H1 (cell line): ENCODE measurements at regions not wholly inside any gene's neighbourhood (a gene's known extent, or its start where the extent isn't known, plus 50 kb on each side); places are given as distances from the start of the nearest gene placed in this dataset.
A peak's percentile ranks its signal among the peaks of the same experiment; 100 is the strongest.

Experiments
- CTCF ChIA-PET: fragments of 300-600 bp; sonication (Branson Sonifier 250); formaldehyde crosslinking; loops from one replicate; lab custom pipeline; 2021; ENCODE audit not compliant: partially characterized antibody; lab: Charles Lee
- POLR2A ChIA-PET: fragments of 300-600 bp; sonication (Branson Sonifier 250); formaldehyde crosslinking; loops from one replicate; lab custom pipeline; 2021; ENCODE audit warnings: inconsistent platforms; ENCODE audit not compliant: partially characterized antibody; lab: Charles Lee
- DNase-seq, 2 experiments: peaks; one replicate each; pipeline versions ENCODE4 v3.0.0 to v3.0.0-alpha.2; 2010 to 2022; ENCODE audit warnings: low spot score in 2 of 2, low read depth in 1 of 2, mixed read lengths in 1 of 2
- FAIRE-seq: peaks from 2 replicates; lab custom pipeline; 2011; peaks lifted over from hg19 to GRCh38; lab: Jason Lieb, UNC
- H2AFZ ChIP-seq: 2 replicates; pipeline ENCODE4 v1.8.1; 2012; ENCODE audit warnings: low read length, inconsistent platforms
- H2AK5ac ChIP-seq: 2 replicates; pipeline ENCODE4 v1.6.1; 2013; ENCODE audit warnings: low read depth, low read length
- H2BK120ac ChIP-seq: replicated peaks from 2 replicates; pipeline ENCODE3; 2013; ENCODE audit warnings: low read depth, low read length, inconsistent platforms
- H2BK12ac ChIP-seq: 2 replicates; pipeline ENCODE4 v1.6.1; 2013; ENCODE audit warnings: low read depth, low read length
- H2BK15ac ChIP-seq: 2 replicates; pipeline ENCODE4 v1.6.1; 2013; ENCODE audit warnings: low read length
- H2BK20ac ChIP-seq: 2 replicates; pipeline ENCODE4 v1.6.1; 2013; ENCODE audit warnings: low read length
- H2BK5ac ChIP-seq: 2 replicates; pipeline ENCODE4 v1.6.1; 2013; ENCODE audit warnings: low read depth, low read length
- H3K14ac ChIP-seq: 2 replicates; pipeline ENCODE4 v1.6.1; 2013; ENCODE audit warnings: inconsistent platforms; ENCODE audit not compliant: insufficient read length
- H3K18ac ChIP-seq: 2 replicates; pipeline ENCODE4 v1.6.1; 2013; ENCODE audit warnings: low read length; ENCODE audit errors: extremely low read depth
- H3K23ac ChIP-seq: 2 replicates; pipeline ENCODE4 v1.6.1; 2013; ENCODE audit warnings: inconsistent platforms; ENCODE audit not compliant: insufficient read length
- H3K23me2 ChIP-seq: 2 replicates; pipeline ENCODE4 v1.6.1; 2013; ENCODE audit warnings: low read depth, low read length
- H3K27ac ChIP-seq: 2 replicates; pipeline ENCODE4 v1.6.1; 2011; ENCODE audit warnings: low read depth, low read length, inconsistent platforms
- H3K27me3 ChIP-seq, 4 experiments: replicated peaks in 1 of 4; 1 replicate in 1 of 4; 2 replicates in 3 of 4; pipeline versions ENCODE4 v1.6.1 to v1.8.1; 2011 to 2013; ENCODE audit warnings: low read length in 3 of 4, mild to moderate bottlenecking in 3 of 4, inconsistent platforms in 2 of 4, mixed read lengths in 2 of 4, moderate library complexity in 1 of 4; ENCODE audit not compliant: control insufficient read depth in 3 of 4, insufficient read depth in 3 of 4; ENCODE audit errors: extremely low read depth in 1 of 4
- H3K36me3 ChIP-seq, 4 experiments: 2 replicates each; pipeline versions ENCODE4 v1.6.1 to v1.8.1; 2011 to 2013; ENCODE audit warnings: mild to moderate bottlenecking in 4 of 4, low read length in 3 of 4, moderate library complexity in 2 of 4, control low read depth in 1 of 4, inconsistent platforms in 1 of 4; ENCODE audit not compliant: insufficient read depth in 4 of 4, control insufficient read depth in 2 of 4
- H3K4ac ChIP-seq: replicated peaks from 2 replicates; pipeline ENCODE3; 2013; ENCODE audit warnings: low read length, low read depth, mixed read lengths, inconsistent platforms; ENCODE audit not compliant: insufficient read length
- H3K4me1 ChIP-seq, 4 experiments: replicated peaks in 1 of 4; 1 replicate in 1 of 4; 2 replicates in 3 of 4; pipeline versions ENCODE4 v1.6.1 to v1.8.1; 2011 to 2013; ENCODE audit warnings: low read length in 3 of 4, inconsistent platforms in 2 of 4, mixed read lengths in 1 of 4; ENCODE audit not compliant: insufficient read depth in 4 of 4, control insufficient read depth in 3 of 4
- H3K4me2 ChIP-seq, 2 experiments: 2 replicates each; pipeline versions ENCODE4 v1.6.1 to v1.8.1; 2011 to 2013; ENCODE audit warnings: low read depth in 2 of 2, low read length in 2 of 2, control low read depth in 1 of 2, inconsistent platforms in 1 of 2, mild to moderate bottlenecking in 1 of 2; ENCODE audit not compliant: insufficient read depth in 1 of 2
- H3K4me3 ChIP-seq, 4 experiments: fragments of 200-600, 300-600 bp in 1 of 4; sonication (generic), shearing (Covaris generic), sonication (Bioruptor Twin) in 1 of 4; 2 replicates each; pipeline versions ENCODE4 v1.5.1 to v1.8.1; 2011 to 2016; ENCODE audit warnings: low read length in 4 of 4, low read depth in 3 of 4, control low read depth in 2 of 4, inconsistent platforms in 2 of 4, mild to moderate bottlenecking in 2 of 4, mixed read lengths in 1 of 4, moderate library complexity in 1 of 4; ENCODE audit not compliant: insufficient read depth in 2 of 4; ENCODE audit errors: extremely low read depth in 1 of 4
- H3K56ac ChIP-seq: replicated peaks from 2 replicates; pipeline ENCODE3; 2013; ENCODE audit warnings: low read depth, mild to moderate bottlenecking, mixed read lengths, low read length, inconsistent platforms; ENCODE audit not compliant: insufficient read length
- H3K79me1 ChIP-seq: 2 replicates; pipeline ENCODE4 v1.6.1; 2013; ENCODE audit warnings: low read depth, low read length, control low read depth
- H3K79me2 ChIP-seq, 2 experiments: 2 replicates each; pipeline versions ENCODE4 v1.6.1 to v1.8.1; 2012 to 2013; ENCODE audit warnings: low read length in 2 of 2, mild to moderate bottlenecking in 2 of 2, inconsistent platforms in 1 of 2; ENCODE audit not compliant: insufficient read depth in 2 of 2, control insufficient read depth in 1 of 2
- H3K9ac ChIP-seq, 4 experiments: replicated peaks in 1 of 4; 1 replicate in 1 of 4; 2 replicates in 3 of 4; pipeline versions ENCODE4 v1.6.1 to v1.8.1; 2011 to 2013; ENCODE audit warnings: low read depth in 3 of 4, low read length in 3 of 4, control low read depth in 2 of 4, mild to moderate bottlenecking in 2 of 4, moderate library complexity in 2 of 4, inconsistent platforms in 1 of 4; ENCODE audit errors: extremely low read depth in 1 of 4
- H3K9me3 ChIP-seq, 2 experiments: 2 replicates each; pipeline versions ENCODE4 v1.6.1 to v1.8.1; 2012 to 2013; ENCODE audit warnings: mild to moderate bottlenecking in 2 of 2, moderate library complexity in 2 of 2, control low read depth in 1 of 2, inconsistent platforms in 1 of 2, low read depth in 1 of 2, low read length in 1 of 2, mixed read lengths in 1 of 2; ENCODE audit not compliant: insufficient read depth in 2 of 2
- H4K20me1 ChIP-seq, 2 experiments: replicated peaks in 1 of 2; 2 replicates each; pipeline versions ENCODE3 to v1.8.1; 2011 to 2013; ENCODE audit warnings: inconsistent platforms in 2 of 2, low read length in 2 of 2, mild to moderate bottlenecking in 1 of 2; ENCODE audit not compliant: insufficient read depth in 2 of 2, control insufficient read depth in 1 of 2
- H4K5ac ChIP-seq: 2 replicates; pipeline ENCODE4 v1.6.1; 2013; ENCODE audit warnings: low read length, low read depth, mixed read lengths, inconsistent platforms; ENCODE audit not compliant: insufficient read length
- H4K8ac ChIP-seq: 2 replicates; pipeline ENCODE4 v1.8.0; 2013; ENCODE audit warnings: mild to moderate bottlenecking, moderate library complexity, low read length, inconsistent platforms; ENCODE audit not compliant: insufficient read depth; ENCODE audit errors: extremely low read depth
- H4K91ac ChIP-seq: replicated peaks from 2 replicates; pipeline ENCODE3; 2013; ENCODE audit warnings: low read length, mixed read lengths, inconsistent platforms; ENCODE audit not compliant: insufficient read length
- ATF2 ChIP-seq: IDR thresholded peaks from 2 replicates; pipeline ENCODE4 v1.6.1; 2012; ENCODE audit warnings: low read length, inconsistent platforms
- E2F6 ChIP-seq: IDR thresholded peaks from 2 replicates; pipeline ENCODE4 v1.6.1; 2012; ENCODE audit warnings: inconsistent platforms
- GTF2F1 ChIP-seq: IDR thresholded peaks from 2 replicates; pipeline ENCODE4 v1.6.1; 2012; ENCODE audit warnings: low read depth, low read length, improper control_type of control experiment, borderline replicate concordance
- KDM1A ChIP-seq: fragments of 200-600, 300-600 bp; sonication (generic); IDR thresholded peaks from 2 replicates; pipeline ENCODE4 v1.7.1; 2016; ENCODE audit warnings: mild to moderate bottlenecking, low read length, borderline replicate concordance
- POLR2AphosphoS5 ChIP-seq: IDR thresholded peaks from 2 replicates; pipeline ENCODE4 v1.6.1; 2011; ENCODE audit warnings: low read depth, low read length
- RAD21 ChIP-seq, 2 experiments: IDR thresholded peaks in 1 of 2; conservative IDR thresholded peaks in 1 of 2; 2 replicates each; pipeline ENCODE4 v1.6.1; 2011; ENCODE audit warnings: low read depth in 2 of 2, low read length in 2 of 2, improper control_type of control experiment in 1 of 2, inconsistent platforms in 1 of 2, mild to moderate bottlenecking in 1 of 2, moderate library complexity in 1 of 2
- TBP ChIP-seq: IDR thresholded peaks from 2 replicates; pipeline ENCODE4 v1.6.1; 2011; ENCODE audit warnings: low read depth, low read length, improper control_type of control experiment
- ZNF274 ChIP-seq: IDR thresholded peaks from 2 replicates; pipeline ENCODE4 v1.7.0; 2012; ENCODE audit warnings: low read length, borderline replicate concordance; ENCODE audit errors: extremely low read depth
- WGBS, 2 experiments: shearing (Covaris generic) in 1 of 2; methylation state at CpG; one replicate each; pipeline versions ENCODE4 v1.1.6 to v1.1.7; 2013 to 2015; ENCODE audit warnings: low lambda C conversion rate in 2 of 2, mixed read lengths in 2 of 2, inconsistent platforms in 1 of 2, low coverage in 1 of 2, missing lambda C conversion rate in 1 of 2; ENCODE audit not compliant: insufficient replicate concordance in 2 of 2, insufficient coverage in 1 of 2, insufficient read length in 1 of 2; ENCODE audit errors: extremely low coverage in 1 of 2, missing lambda C conversion rate in 1 of 2; 5-methylcytosine and 5-hydroxymethylcytosine counted together

GRCh38 chr2:180077295-180077906, 70.3 kb upstream of the CWC22 start:
- Histone ChIP-seq H4K8ac (no peak overlapping the region), H3K18ac (no peak overlapping the region), H3K27me3 (no peaks in the 10 kb centered on the region), H4K91ac (no peak overlapping the region), H3K9me3 (peaks cover 3 to 5% of the 10 kb centered on the region in 2 experiments; a peak in 1 of 4 replicates), H2BK20ac (no peak overlapping the region), H3K23me2 (no peaks in the 10 kb centered on the region), H3K79me2 (no peaks in the 10 kb centered on the region), H4K5ac (no peak overlapping the region), H3K4me2 (no peak overlapping the region), H3K9ac (no peak overlapping the region), H2BK15ac (no peak overlapping the region), H3K4ac (no peak overlapping the region), H3K27ac (no peak overlapping the region), H3K56ac (no peak overlapping the region), H2AK5ac (no peak overlapping the region), H2BK120ac (no peak overlapping the region), H4K20me1 (no peaks in the 10 kb centered on the region), H2BK5ac (no peak overlapping the region), H3K36me3 (no peaks in the 10 kb centered on the region), H2AFZ (no peak overlapping the region), H3K14ac (no peak overlapping the region), H2BK12ac (no peak overlapping the region), H3K79me1 (no peaks in the 10 kb centered on the region), H3K23ac (no peak overlapping the region), H3K4me3 (no peak overlapping the region), H3K4me1 (peaks cover 0 to 2% (median under 1%) of the 10 kb centered on the region in 4 experiments; a peak in 2 of 7 replicates)
- POLR2A ChIA-PET, result interaction anchor here (0.7 kb wide), 1 partner anchor 16 kb away, joined by 3 read pairs; no protein-coding TSS in a partner anchor
- DNase-seq, result no peak
- CTCF ChIA-PET, result interaction anchor here (0.6 to 4.7 kb wide), 43 partner anchors 9 to 1283 kb away, joined by 3 to 41 read pairs (median 6); no protein-coding TSS in a partner anchor
- FAIRE-seq, result peak; percentile 69
- WGBS, 2 experiments, result 5% methylated on average over 3 of the region's 3 CpGs; no CpG with 5 or more reads in 1 of the 2 experiments
- TF ChIP-seq GTF2F1 (no peak), E2F6 (no peak), ZNF274 (no peak), RAD21 (IDR thresholded peaks at IDR 0.05 in 1 of 2, conservative IDR thresholded peaks at IDR 0.05 in 1 of 2; ENCODE audit: low read depth in 2 of 2, low read length in 2 of 2) (peak; percentile 73 to 89), TBP (no peak), KDM1A (no peak), POLR2AphosphoS5 (no peak), ATF2 (no peak)
